OCI-LY3 (cell line): ENCODE measurements at regions not wholly inside any gene's neighbourhood (a gene's known extent, or its start where the extent isn't known, plus 50 kb on each side); places are given as distances from the start of the nearest gene placed in this dataset.

ENCODE experiments used
- EZH2phosphoT487 ChIP-seq: fragments of 200-600 bp; shearing (Covaris generic); IDR thresholded peaks from 2 replicates; pipeline ENCODE4 v1.6.1; 2018; ENCODE audit warnings: antibody characterized with exemption, mixed run types, low read depth
- TF ChIP-seq, protein P1 (sequence below): fragments of 200-600, 300-600 bp; sonication (generic); IDR thresholded peaks from 2 replicates; pipeline ENCODE4 v1.5.1; 2014; ENCODE audit warnings: antibody characterized with exemption, low read length, low read depth

DNA sequence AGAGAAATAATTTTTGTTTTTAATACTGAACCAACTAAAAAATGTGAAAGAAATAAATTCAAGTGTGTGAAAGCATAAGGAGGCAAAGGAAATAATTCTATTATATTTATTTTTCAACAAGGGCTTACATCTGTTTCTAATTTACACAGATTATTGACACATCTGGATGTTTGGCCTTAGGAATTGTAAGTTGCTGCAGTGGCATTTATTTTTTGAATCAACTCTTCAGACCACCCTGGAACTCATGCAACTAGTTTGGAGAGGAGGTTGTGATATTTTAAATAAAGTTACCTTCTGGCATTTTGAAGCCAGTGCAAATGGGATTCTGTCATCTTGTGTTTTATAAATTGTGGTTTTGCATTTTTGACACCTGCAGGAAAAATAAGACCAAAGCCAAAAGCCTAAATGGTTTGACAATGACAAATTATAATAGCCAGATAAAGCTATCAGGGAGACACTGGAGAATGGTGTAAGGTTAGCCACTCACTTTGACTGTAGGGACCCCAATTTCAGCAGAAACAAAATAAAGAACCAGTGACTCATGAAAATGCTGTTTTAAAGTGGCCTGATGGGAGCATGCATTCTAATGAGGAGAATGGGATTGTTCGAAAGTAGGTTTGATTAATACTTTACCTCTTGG is 192.9 kb downstream of the KLF5 start:
- TF ChIP-seq, protein P1, sequence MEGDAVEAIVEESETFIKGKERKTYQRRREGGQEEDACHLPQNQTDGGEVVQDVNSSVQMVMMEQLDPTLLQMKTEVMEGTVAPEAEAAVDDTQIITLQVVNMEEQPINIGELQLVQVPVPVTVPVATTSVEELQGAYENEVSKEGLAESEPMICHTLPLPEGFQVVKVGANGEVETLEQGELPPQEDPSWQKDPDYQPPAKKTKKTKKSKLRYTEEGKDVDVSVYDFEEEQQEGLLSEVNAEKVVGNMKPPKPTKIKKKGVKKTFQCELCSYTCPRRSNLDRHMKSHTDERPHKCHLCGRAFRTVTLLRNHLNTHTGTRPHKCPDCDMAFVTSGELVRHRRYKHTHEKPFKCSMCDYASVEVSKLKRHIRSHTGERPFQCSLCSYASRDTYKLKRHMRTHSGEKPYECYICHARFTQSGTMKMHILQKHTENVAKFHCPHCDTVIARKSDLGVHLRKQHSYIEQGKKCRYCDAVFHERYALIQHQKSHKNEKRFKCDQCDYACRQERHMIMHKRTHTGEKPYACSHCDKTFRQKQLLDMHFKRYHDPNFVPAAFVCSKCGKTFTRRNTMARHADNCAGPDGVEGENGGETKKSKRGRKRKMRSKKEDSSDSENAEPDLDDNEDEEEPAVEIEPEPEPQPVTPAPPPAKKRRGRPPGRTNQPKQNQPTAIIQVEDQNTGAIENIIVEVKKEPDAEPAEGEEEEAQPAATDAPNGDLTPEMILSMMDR = no peak
- no peak for TF ChIP-seq EZH2phosphoT487
